ENCODE measurements at regions not wholly inside any gene's neighbourhood (a gene's known extent, or its start where the extent isn't known, plus 50 kb on each side); places are given as distances from the start of the nearest gene placed in this dataset.

- Histone ChIP-seq H3K9ac (ENCODE audit: low read depth, low read length) (no peak overlapping the region), H3K27ac (ENCODE audit: low read depth, low read length) (no peak overlapping the region), H3K9me3 (ENCODE audit: insufficient read depth, low read depth, low read length) (peaks cover 3% of the 10 kb centered on the region; the same call in 1 of the 2 replicates), H3K4me3 (ENCODE audit: low read length) (no peak overlapping the region), H3K27me3 (ENCODE audit: insufficient read depth, low read length) (no peaks in the 10 kb centered on the region), H3K4me1 (ENCODE audit: insufficient read depth, low read length) (peaks cover 12% of the 10 kb centered on the region), H3K36me3 (ENCODE audit: insufficient read depth, low read length) (no peaks in the 10 kb centered on the region)
Observed at GRCh38 chr12:42692749-42693148, 103.2 kb upstream of the PRICKLE1 start.

GRCh38 chr12:42691991-42692557, 102.5 kb upstream of the PRICKLE1 start:
- H3K27me3 ChIP-seq (ENCODE audit: insufficient read depth, low read length): no peaks in the 10 kb centered on the region
- no peak overlapping the region for H3K4me3 ChIP-seq (ENCODE audit: low read length)
- H3K27ac ChIP-seq (ENCODE audit: low read depth, low read length): no peak overlapping the region
- no peaks in the 10 kb centered on the region for H3K36me3 ChIP-seq (ENCODE audit: insufficient read depth, low read length)
- H3K4me1 ChIP-seq (ENCODE audit: insufficient read depth, low read length): peaks cover 12% of the 10 kb centered on the region
- H3K9ac ChIP-seq (ENCODE audit: low read depth, low read length): no peak overlapping the region
- WGBS: 84% methylated on average over 8 of the region's 8 CpGs
- peaks cover 3% of the 10 kb centered on the region; the same call in 1 of the 2 replicates for H3K9me3 ChIP-seq (ENCODE audit: insufficient read depth, low read depth, low read length)

DNA sequence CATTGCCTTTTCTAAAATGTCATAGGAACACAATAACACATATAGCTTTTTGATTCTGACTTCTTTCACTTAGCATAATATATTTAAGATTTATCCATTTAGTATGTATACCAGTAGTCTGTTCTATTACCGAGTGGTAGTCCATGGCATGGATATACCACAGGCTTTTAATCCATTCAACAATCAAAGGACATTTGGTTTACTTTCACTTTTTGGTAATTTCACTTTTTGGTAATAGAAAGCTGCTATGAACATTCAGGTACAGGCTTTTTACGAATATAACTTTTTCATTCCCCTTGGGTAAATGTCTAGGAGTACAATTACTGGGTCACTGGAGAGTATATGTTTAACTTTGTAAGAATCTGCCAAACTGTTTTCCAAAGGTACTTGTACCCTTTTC, 100.7 kb upstream of the PRICKLE1 start:
- Histone ChIP-seq H3K9me3 (ENCODE audit: insufficient read depth, low read depth, low read length) (peaks cover 3% of the 10 kb centered on the region; the same call in 1 of the 2 replicates), H3K27me3 (ENCODE audit: insufficient read depth, low read length) (no peaks in the 10 kb centered on the region), H3K4me1 (ENCODE audit: insufficient read depth, low read length) (peaks cover 12% of the 10 kb centered on the region), H3K27ac (ENCODE audit: low read depth, low read length) (no peak overlapping the region), H3K9ac (ENCODE audit: low read depth, low read length) (no peak overlapping the region), H3K4me3 (ENCODE audit: low read length) (no peak overlapping the region), H3K36me3 (ENCODE audit: insufficient read depth, low read length) (no peaks in the 10 kb centered on the region)
- WGBS: 100% methylated on average over 1 of the region's 2 CpGs

DNA sequence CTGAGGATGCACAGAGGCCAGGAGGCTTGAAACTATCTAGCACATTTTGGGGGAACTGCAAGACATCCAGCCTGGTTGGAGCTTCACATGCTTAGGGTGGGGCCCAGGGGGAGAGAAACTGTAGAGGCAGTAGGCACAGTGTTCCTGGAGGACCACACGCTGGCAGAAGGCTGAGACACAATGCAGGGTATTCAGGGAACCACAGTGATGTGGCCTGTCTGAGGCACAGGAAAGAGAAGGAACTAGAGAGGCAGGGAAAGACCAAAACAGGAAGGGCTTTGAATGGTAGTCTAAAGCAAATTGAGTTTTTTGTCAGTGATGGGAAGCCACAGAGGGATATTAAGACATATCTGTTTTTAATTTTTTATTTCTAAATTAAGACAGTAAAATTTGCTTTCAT, 100.2 kb upstream of the PRICKLE1 start:
- Histone ChIP-seq H3K4me1 (ENCODE audit: insufficient read depth, low read length) (peaks cover 12% of the 10 kb centered on the region), H3K9me3 (ENCODE audit: insufficient read depth, low read depth, low read length) (peaks cover 3% of the 10 kb centered on the region; the same call in 1 of the 2 replicates), H3K27ac (ENCODE audit: low read depth, low read length) (no peak overlapping the region), H3K9ac (ENCODE audit: low read depth, low read length) (no peak overlapping the region), H3K36me3 (ENCODE audit: insufficient read depth, low read length) (no peaks in the 10 kb centered on the region), H3K4me3 (ENCODE audit: low read length) (no peak overlapping the region), H3K27me3 (ENCODE audit: insufficient read depth, low read length) (no peaks in the 10 kb centered on the region)
- WGBS: 91% methylated on average over 1 of the region's 1 CpG

DNA sequence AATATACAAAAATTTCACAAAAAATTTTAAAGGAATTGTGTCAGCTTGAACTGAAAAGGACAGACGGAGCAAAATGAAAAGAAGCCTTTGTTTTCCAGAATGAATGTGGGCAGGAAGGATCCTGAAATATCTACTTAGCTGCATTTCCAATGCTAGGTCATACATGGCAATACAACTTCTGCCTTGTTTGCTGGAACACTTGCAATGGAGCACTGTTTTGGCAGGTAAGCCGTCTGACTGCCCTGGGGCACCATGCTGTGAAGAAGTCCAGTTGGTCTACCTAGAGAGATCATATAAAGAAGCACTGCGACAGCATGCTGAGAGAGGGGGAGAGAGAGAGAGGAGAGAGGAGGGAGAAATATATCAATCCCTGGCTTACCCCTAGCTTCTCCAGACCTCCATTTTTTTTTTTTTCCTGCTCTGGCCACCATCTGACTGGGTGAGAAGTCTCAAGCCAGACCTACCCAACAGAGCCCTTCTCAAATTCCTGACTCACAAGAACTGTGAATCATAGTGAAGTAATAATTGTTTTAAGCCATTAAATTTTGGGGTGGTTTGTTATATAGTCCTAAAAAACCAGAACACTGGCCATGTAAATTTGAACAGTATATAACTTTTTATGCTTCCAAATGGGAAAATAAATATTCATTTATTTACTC, 97.1 kb upstream of the PRICKLE1 start:
- no peaks in the 10 kb centered on the region for H3K36me3 ChIP-seq (ENCODE audit: insufficient read depth, low read length)
- H3K27me3 ChIP-seq (ENCODE audit: insufficient read depth, low read length): no peaks in the 10 kb centered on the region
- WGBS: 92% methylated on average over 2 of the region's 3 CpGs
- H3K9ac ChIP-seq (ENCODE audit: low read depth, low read length): no peak overlapping the region
- H3K27ac ChIP-seq (ENCODE audit: low read depth, low read length): no peak overlapping the region
- H3K4me3 ChIP-seq (ENCODE audit: low read length): no peak overlapping the region
- peaks cover 3% of the 10 kb centered on the region; the same call in 1 of the 2 replicates for H3K9me3 ChIP-seq (ENCODE audit: insufficient read depth, low read depth, low read length)
- H3K4me1 ChIP-seq (ENCODE audit: insufficient read depth, low read length): peaks cover 14% of the 10 kb centered on the region

DNA sequence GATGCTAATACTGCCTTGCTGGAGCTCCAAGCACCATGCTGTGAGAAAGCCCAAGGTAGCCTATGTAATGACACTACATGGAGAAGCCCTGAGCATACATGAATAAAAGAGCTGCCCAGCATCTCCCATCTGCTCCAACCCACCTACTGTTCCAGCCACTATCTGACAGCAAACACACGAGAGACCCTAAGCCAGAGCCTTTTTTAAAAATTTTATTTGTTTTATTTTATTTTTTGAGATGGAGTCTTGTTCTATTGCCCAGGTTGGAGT, 95.2 kb upstream of the PRICKLE1 start:
- Histone ChIP-seq H3K27ac (ENCODE audit: low read depth, low read length) (no peak overlapping the region), H3K36me3 (ENCODE audit: insufficient read depth, low read length) (no peaks in the 10 kb centered on the region), H3K27me3 (ENCODE audit: insufficient read depth, low read length) (no peaks in the 10 kb centered on the region), H3K4me1 (ENCODE audit: insufficient read depth, low read length) (peaks cover 14% of the 10 kb centered on the region), H3K4me3 (ENCODE audit: low read length) (no peak overlapping the region), H3K9me3 (ENCODE audit: insufficient read depth, low read depth, low read length) (no peaks in the 10 kb centered on the region), H3K9ac (ENCODE audit: low read depth, low read length) (no peak overlapping the region)
- WGBS: 67% methylated on average over 1 of the region's 1 CpG

DNA sequence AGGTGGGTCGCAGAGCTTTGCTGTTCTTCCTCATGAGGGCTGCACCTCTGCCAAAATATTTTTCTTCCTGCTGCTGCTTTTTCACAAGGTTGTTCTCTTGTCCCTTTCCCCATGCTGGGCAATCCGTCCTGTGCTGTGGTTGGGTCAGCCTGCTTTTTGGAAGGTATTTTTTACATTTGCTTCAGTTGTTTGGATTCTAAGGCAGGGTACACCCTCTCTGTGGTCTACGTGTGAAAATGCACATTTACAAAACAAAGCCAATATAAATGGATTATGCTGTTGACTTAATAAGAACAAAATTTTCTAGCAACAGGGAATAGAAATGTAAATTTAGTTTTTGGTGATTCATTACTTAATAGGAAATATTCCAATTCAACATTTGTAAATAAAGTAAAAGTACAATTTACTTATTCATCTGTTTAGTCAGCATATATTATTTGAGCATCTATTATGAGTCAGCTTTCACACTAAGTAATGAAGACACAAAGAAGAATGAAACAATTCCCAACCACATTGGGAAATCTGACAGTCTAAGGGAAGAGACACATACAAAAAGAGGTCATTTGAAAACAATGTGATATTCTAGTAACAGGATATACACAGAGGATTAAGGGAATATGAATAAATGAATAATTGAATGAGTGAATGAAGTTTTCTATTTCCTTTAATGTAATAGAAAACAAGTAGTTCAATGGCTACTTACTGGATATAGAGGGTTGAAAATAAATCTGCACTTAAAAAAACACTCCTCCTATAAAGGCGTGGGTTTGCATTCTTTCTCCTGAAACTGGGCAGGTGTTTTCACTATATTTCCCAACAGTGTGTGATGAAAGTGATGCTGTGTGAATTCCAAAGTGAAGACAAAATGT, 94.6 kb upstream of the PRICKLE1 start:
- peaks cover 14% of the 10 kb centered on the region for H3K4me1 ChIP-seq (ENCODE audit: insufficient read depth, low read length)
- H3K27ac ChIP-seq (ENCODE audit: low read depth, low read length): no peak overlapping the region
- no peak overlapping the region for H3K9ac ChIP-seq (ENCODE audit: low read depth, low read length)
- 50% methylated on average over 3 of the region's 4 CpGs for WGBS
- H3K36me3 ChIP-seq (ENCODE audit: insufficient read depth, low read length): no peaks in the 10 kb centered on the region
- H3K9me3 ChIP-seq (ENCODE audit: insufficient read depth, low read depth, low read length): no peaks in the 10 kb centered on the region
- no peaks in the 10 kb centered on the region for H3K27me3 ChIP-seq (ENCODE audit: insufficient read depth, low read length)
- H3K4me3 ChIP-seq (ENCODE audit: low read length): no peak overlapping the region

DNA sequence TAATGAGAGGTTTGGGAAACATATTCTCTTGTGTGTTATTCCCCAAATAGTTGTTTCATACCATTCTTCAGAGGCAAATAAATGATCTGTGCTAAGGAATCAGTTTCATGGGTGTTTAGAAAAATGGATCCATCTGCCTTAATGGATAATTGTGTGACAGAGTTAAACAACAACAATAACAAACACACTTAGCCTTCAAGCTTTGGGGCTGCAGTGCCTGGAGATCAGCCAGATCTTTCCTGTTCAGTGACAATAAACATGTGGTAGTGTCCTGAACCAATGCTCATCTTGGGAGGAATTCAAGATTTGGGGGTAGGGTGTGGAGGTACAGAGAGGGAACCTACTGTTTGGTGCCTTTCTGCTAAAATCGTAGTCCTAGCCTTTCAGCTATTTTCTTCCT, 93.7 kb upstream of the PRICKLE1 start:
- 97% methylated on average over 1 of the region's 1 CpG for WGBS
- peaks cover 14% of the 10 kb centered on the region for H3K4me1 ChIP-seq (ENCODE audit: insufficient read depth, low read length)
- no peak overlapping the region for H3K27ac ChIP-seq (ENCODE audit: low read depth, low read length)
- H3K9ac ChIP-seq (ENCODE audit: low read depth, low read length): no peak overlapping the region; the same call in 1 of the 2 replicates
- H3K36me3 ChIP-seq (ENCODE audit: insufficient read depth, low read length): no peaks in the 10 kb centered on the region
- H3K4me3 ChIP-seq (ENCODE audit: low read length): no peak overlapping the region
- no peaks in the 10 kb centered on the region for H3K9me3 ChIP-seq (ENCODE audit: insufficient read depth, low read depth, low read length)
- H3K27me3 ChIP-seq (ENCODE audit: insufficient read depth, low read length): no peaks in the 10 kb centered on the region

DNA sequence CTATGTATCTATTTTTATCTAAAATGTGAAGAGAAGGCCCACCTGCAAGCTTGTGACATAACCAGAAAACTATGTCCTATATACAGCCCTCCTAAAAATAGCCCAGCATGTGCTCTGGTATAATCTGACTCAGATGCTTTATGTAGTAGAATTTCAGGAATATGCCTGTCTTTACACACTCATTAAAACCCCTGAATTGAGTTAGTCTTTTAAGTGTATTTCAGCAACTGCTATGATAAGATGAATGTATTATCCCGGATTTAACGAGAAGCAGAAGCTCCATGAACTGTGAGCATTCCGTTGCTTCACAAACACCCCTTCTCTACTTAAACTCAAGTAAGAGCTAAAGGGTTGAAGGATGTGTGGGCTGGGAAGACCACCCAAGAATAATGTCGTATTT, 89.9 kb upstream of the PRICKLE1 start:
- WGBS: 100% methylated on average over 3 of the region's 4 CpGs
- peaks cover 12% of the 10 kb centered on the region for H3K4me1 ChIP-seq (ENCODE audit: insufficient read depth, low read length)
- H3K36me3 ChIP-seq (ENCODE audit: insufficient read depth, low read length): no peaks in the 10 kb centered on the region
- H3K9me3 ChIP-seq (ENCODE audit: insufficient read depth, low read depth, low read length): no peaks in the 10 kb centered on the region
- H3K4me3 ChIP-seq (ENCODE audit: low read length): no peak overlapping the region
- no peaks in the 10 kb centered on the region for H3K27me3 ChIP-seq (ENCODE audit: insufficient read depth, low read length)
- H3K27ac ChIP-seq (ENCODE audit: low read depth, low read length): no peak overlapping the region
- H3K9ac ChIP-seq (ENCODE audit: low read depth, low read length): no peak overlapping the region

- H3K9ac ChIP-seq (ENCODE audit: low read depth, low read length): no peak overlapping the region
- H3K27me3 ChIP-seq (ENCODE audit: insufficient read depth, low read length): no peaks in the 10 kb centered on the region
- H3K27ac ChIP-seq (ENCODE audit: low read depth, low read length): no peak overlapping the region
- no peaks in the 10 kb centered on the region for H3K36me3 ChIP-seq (ENCODE audit: insufficient read depth, low read length)
- H3K9me3 ChIP-seq (ENCODE audit: insufficient read depth, low read depth, low read length): no peaks in the 10 kb centered on the region
- H3K4me1 ChIP-seq (ENCODE audit: insufficient read depth, low read length): no peaks in the 10 kb centered on the region
- H3K4me3 ChIP-seq (ENCODE audit: low read length): no peak overlapping the region
- 94% methylated on average over 2 of the region's 2 CpGs for WGBS
Observed at GRCh38 chr12:42677461-42677860, 87.9 kb upstream of the PRICKLE1 start.

GRCh38 chr12:42673535-42673934, 84.0 kb upstream of the PRICKLE1 start:
- Histone ChIP-seq H3K9ac (ENCODE audit: low read depth, low read length) (no peak overlapping the region), H3K4me3 (ENCODE audit: low read length) (no peak overlapping the region), H3K9me3 (ENCODE audit: insufficient read depth, low read depth, low read length) (no peaks in the 10 kb centered on the region), H3K36me3 (ENCODE audit: insufficient read depth, low read length) (no peaks in the 10 kb centered on the region), H3K4me1 (ENCODE audit: insufficient read depth, low read length) (peaks cover 17% of the 10 kb centered on the region), H3K27me3 (ENCODE audit: insufficient read depth, low read length) (no peaks in the 10 kb centered on the region), H3K27ac (ENCODE audit: low read depth, low read length) (no peak overlapping the region)
- 87% methylated on average over 3 of the region's 3 CpGs for whole genome bisulfite sequencing
